Glutamatergic neuron (in vitro differentiated cells): ENCODE measurements at regions not wholly inside any gene's neighbourhood (a gene's known extent, or its start where the extent isn't known, plus 50 kb on each side); places are given as distances from the start of the nearest gene placed in this dataset.

Experiments
- DNase-seq: peaks from one replicate; pipeline ENCODE4 v3.0.0; 2022
- H3K27ac Mint-ChIP-seq: one replicate; pipeline ENCODE4 v1.8.0; 2020; ENCODE audit warnings: mild to moderate bottlenecking, mixed read lengths, inconsistent platforms; ENCODE audit not compliant: unreplicated experiment
- H3K27me3 Mint-ChIP-seq: one replicate; pipeline ENCODE4 v1.8.0; 2020; ENCODE audit warnings: mild to moderate bottlenecking, moderate library complexity, mixed read lengths, inconsistent platforms; ENCODE audit not compliant: unreplicated experiment
- H3K36me3 Mint-ChIP-seq: one replicate; pipeline ENCODE4 v1.8.0; 2020; ENCODE audit warnings: mild to moderate bottlenecking, mixed read lengths, inconsistent platforms; ENCODE audit not compliant: unreplicated experiment
- H3K4me1 Mint-ChIP-seq: one replicate; pipeline ENCODE4 v1.8.0; 2020; ENCODE audit warnings: mild to moderate bottlenecking, low read depth, mixed read lengths, inconsistent platforms; ENCODE audit not compliant: unreplicated experiment
- H3K4me3 Mint-ChIP-seq: one replicate; pipeline ENCODE4 v1.8.0; 2020; ENCODE audit warnings: mild to moderate bottlenecking, mixed read lengths, inconsistent platforms; ENCODE audit not compliant: unreplicated experiment
- H3K9me3 Mint-ChIP-seq: one replicate; pipeline ENCODE4 v1.8.0; 2020; ENCODE audit warnings: mild to moderate bottlenecking, moderate library complexity, mixed read lengths, inconsistent platforms; ENCODE audit not compliant: unreplicated experiment
- CTCF ChIP-seq: fragments of 200-600 bp; sonication (generic); IDR thresholded peaks from one replicate; pipeline ENCODE4 v1.5.0; 2021; ENCODE audit not compliant: partially characterized antibody, unreplicated experiment

- no peak overlapping the region for H3K27ac Mint-ChIP-seq
- TF ChIP-seq CTCF, result no peak
- DNase-seq, result no peak
- peaks cover 3% of the 10 kb centered on the region for H3K4me1 Mint-ChIP-seq
- H3K36me3 Mint-ChIP-seq, result no peaks in the 10 kb centered on the region
- no peak overlapping the region for H3K4me3 Mint-ChIP-seq
- no peaks in the 10 kb centered on the region for H3K27me3 Mint-ChIP-seq
- no peaks in the 10 kb centered on the region for H3K9me3 Mint-ChIP-seq
Measured at GRCh38 chr1:238171985-238172384, 281.3 kb upstream of the ZP4 start.

- H3K27me3 Mint-ChIP-seq, result peaks cover 2% of the 10 kb centered on the region
- no peak overlapping the region for H3K27ac Mint-ChIP-seq
- H3K36me3 Mint-ChIP-seq, result peaks cover 17% of the 10 kb centered on the region
- DNase-seq, result no peak
- no peaks in the 10 kb centered on the region for H3K4me1 Mint-ChIP-seq
- H3K4me3 Mint-ChIP-seq, result no peak overlapping the region
- H3K9me3 Mint-ChIP-seq, result peaks cover 2% of the 10 kb centered on the region
- TF ChIP-seq CTCF, result no peak
Measured at GRCh38 chr1:238161955-238162354, 271.2 kb upstream of the ZP4 start.

GRCh38 chr1:238153939-238154338, 263.2 kb upstream of the ZP4 start:
- H3K4me3 Mint-ChIP-seq, result no peak overlapping the region
- no peak overlapping the region for H3K27ac Mint-ChIP-seq
- no peaks in the 10 kb centered on the region for H3K4me1 Mint-ChIP-seq
- no peaks in the 10 kb centered on the region for H3K36me3 Mint-ChIP-seq
- DNase-seq, result no peak
- TF ChIP-seq CTCF, result no peak
- H3K27me3 Mint-ChIP-seq, result no peaks in the 10 kb centered on the region
- no peaks in the 10 kb centered on the region for H3K9me3 Mint-ChIP-seq

GRCh38 chr1:238153253-238153652, 262.5 kb upstream of the ZP4 start:
- H3K27me3 Mint-ChIP-seq, result no peaks in the 10 kb centered on the region
- DNase-seq, result no peak
- H3K4me3 Mint-ChIP-seq, result no peak overlapping the region
- no peaks in the 10 kb centered on the region for H3K9me3 Mint-ChIP-seq
- TF ChIP-seq CTCF, result no peak
- H3K4me1 Mint-ChIP-seq, result no peaks in the 10 kb centered on the region
- H3K27ac Mint-ChIP-seq, result no peak overlapping the region
- no peaks in the 10 kb centered on the region for H3K36me3 Mint-ChIP-seq

GRCh38 chr1:238152119-238152518, 261.4 kb upstream of the ZP4 start:
- TF ChIP-seq CTCF, result no peak
- H3K36me3 Mint-ChIP-seq, result no peaks in the 10 kb centered on the region

More at GRCh38 chr1:238152119-238152518, 261.4 kb upstream of the ZP4 start:
- no peaks in the 10 kb centered on the region for H3K9me3 Mint-ChIP-seq
- H3K4me3 Mint-ChIP-seq, result no peak overlapping the region
- H3K27ac Mint-ChIP-seq, result no peak overlapping the region
- no peaks in the 10 kb centered on the region for H3K4me1 Mint-ChIP-seq
- no peaks in the 10 kb centered on the region for H3K27me3 Mint-ChIP-seq
- no peak for DNase-seq
